ENCODE measurements at regions not wholly inside any gene's neighbourhood (a gene's known extent, or its start where the extent isn't known, plus 50 kb on each side); places are given as distances from the start of the nearest gene placed in this dataset.

- Histone ChIP-seq H3K4me1 (ENCODE audit: insufficient read depth, low read length) (peaks cover 14% of the 10 kb centered on the region; the same call in 1 of the 2 replicates), H3K27ac (ENCODE audit: extremely low read length, insufficient read depth, low read length) (no peak overlapping the region), H3K79me2 (ENCODE audit: insufficient read depth, low read length) (no peaks in the 10 kb centered on the region), H3K9ac (ENCODE audit: insufficient read depth, low read depth, low read length) (no peak overlapping the region), H2AFZ (ENCODE audit: low read length) (no peak overlapping the region), H3K4me3 (replicated peaks in 1 of 3; ENCODE audit: insufficient read depth in 1 of 3, low read depth in 2 of 3, low read length in 3 of 3) (no peak overlapping the region), H4K20me1 (ENCODE audit: insufficient read depth, low read length) (no peaks in the 10 kb centered on the region), H3K27me3 (ENCODE audit: control insufficient read depth in 1 of 2, insufficient read depth in 2 of 2, low read length in 2 of 2) (peaks cover 4 to 69% of the 10 kb centered on the region in 2 experiments; a peak in 3 of 5 replicates), H3K4me2 (ENCODE audit: low read depth, low read length) (no peak overlapping the region), H3K36me3 (replicated peaks in 1 of 2; ENCODE audit: control insufficient read depth in 1 of 2, insufficient read depth in 2 of 2, low read length in 2 of 2) (no peaks in the 10 kb centered on the region), H3K9me3 (ENCODE audit: low read length) (no peaks in the 10 kb centered on the region)
- POLR2A ChIA-PET: no interaction called here
- CTCF ChIA-PET (ENCODE audit: low intra/inter-chr PET ratio, low total read pairs): no interaction called here
- 38% methylated on average over 6 of the region's 6 CpGs for WGBS (ENCODE audit: low lambda C conversion rate)
- no peak for FAIRE-seq
- TF ChIP-seq ZBTB3 (CRISPR knock-in tag; IDR thresholded peaks at IDR 0.05; ENCODE audit: borderline replicate concordance, low read depth) (no peak), ZNF484 (CRISPR knock-in tag; IDR thresholded peaks at IDR 0.05; ENCODE audit: borderline replicate concordance, low read depth) (no peak), POLR2AphosphoS5 (IDR thresholded peaks at IDR 0.05; ENCODE audit: low read depth, low read length) (no peak), ZNF850 (CRISPR knock-in tag; conservative IDR thresholded peaks at IDR 0.05) (no peak), NCOA1 (CRISPR knock-in tag; IDR thresholded peaks at IDR 0.05) (no peak), HNRNPL (IDR thresholded peaks at IDR 0.05; ENCODE audit: low read depth, low read length) (no peak), SRSF9 (IDR thresholded peaks at IDR 0.05; ENCODE audit: borderline replicate concordance, insufficient read depth, low read depth, low read length, poor library complexity, severe bottlenecking) (no peak), PHF8 (CRISPR knock-in tag; IDR thresholded peaks at IDR 0.05) (no peak), LRRFIP1 (CRISPR knock-in tag; conservative IDR thresholded peaks at IDR 0.05) (no peak), ARID5B (CRISPR knock-in tag; IDR thresholded peaks at IDR 0.05) (no peak), ZNF326 (CRISPR knock-in tag; IDR thresholded peaks at IDR 0.05; ENCODE audit: borderline replicate concordance) (no peak), CC2D1A (CRISPR knock-in tag; IDR thresholded peaks at IDR 0.05) (no peak), ZNF563 (CRISPR knock-in tag; IDR thresholded peaks at IDR 0.05) (no peak), ZNF431 (CRISPR knock-in tag; IDR thresholded peaks at IDR 0.05; ENCODE audit: borderline replicate concordance, low read depth) (no peak), STAT5B (CRISPR knock-in tag; IDR thresholded peaks at IDR 0.05) (no peak), RNF2 (conservative IDR thresholded peaks at IDR 0.05; ENCODE audit: low read depth) (no peak)
- TF ChIP-seq, protein P1, sequence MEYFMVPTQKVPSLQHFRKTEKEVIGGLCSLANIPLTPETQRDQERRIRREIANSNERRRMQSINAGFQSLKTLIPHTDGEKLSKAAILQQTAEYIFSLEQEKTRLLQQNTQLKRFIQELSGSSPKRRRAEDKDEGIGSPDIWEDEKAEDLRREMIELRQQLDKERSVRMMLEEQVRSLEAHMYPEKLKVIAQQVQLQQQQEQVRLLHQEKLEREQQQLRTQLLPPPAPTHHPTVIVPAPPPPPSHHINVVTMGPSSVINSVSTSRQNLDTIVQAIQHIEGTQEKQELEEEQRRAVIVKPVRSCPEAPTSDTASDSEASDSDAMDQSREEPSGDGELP (IDR thresholded peaks at IDR 0.05; ENCODE audit: borderline replicate concordance, low read depth): no peak
- in situ Hi-C loops (cut with HindIII; ENCODE audit: extremely low pct_ligation_motif_present, low pct_unique_long_range_greater_than_20kb) (no loop called here), intact Hi-C loops (cut with micrococcal nuclease; ENCODE audit: unreplicated experiment) (no loop called here)
- no peak for ATAC-seq
- DNase-seq (ENCODE audit: low spot score): no peak
- no TSS peak for BruUV-seq (replicated peaks)
These were observed 49.8 kb downstream of the ABCC12 start for GRCh38 chr16:48105976-48106375.
